Ovary (tissue), 7 donors: ENCODE measurements at regions not wholly inside any gene's neighbourhood (a gene's known extent, or its start where the extent isn't known, plus 50 kb on each side); places are given as distances from the start of the nearest gene placed in this dataset.
"Not testable (repeated sequence)": the region's sequence is repeated elsewhere in the genome, so short reads cannot be mapped to it uniquely, and the experiment has no call there.

Source experiments
- DNase-seq, 5 donors: peaks; one replicate each; pipeline ENCODE4 v3.0.0-alpha.2; 2019 to 2020
- H3K27ac ChIP-seq, 2 donors: fragments of 200-600 bp; one replicate each; pipeline versions ENCODE4 v1.5.1 to v1.8.0; 2019 to 2022
- H3K27me3 ChIP-seq: fragments of 200-600 bp; one replicate; pipeline ENCODE4 v1.8.0; 2022
- H3K36me3 ChIP-seq: fragments of 200-600 bp; sonication (generic); one replicate; pipeline ENCODE4 v1.5.1; 2019
- H3K4me1 ChIP-seq: one replicate; pipeline ENCODE4 v1.8.1; 2013; ENCODE audit warnings: mild to moderate bottlenecking, moderate library complexity; ENCODE audit not compliant: insufficient read depth
- H3K4me3 ChIP-seq: fragments of 200-600 bp; sonication (generic); one replicate; pipeline ENCODE4 v1.5.1; 2017
- H3K9me3 ChIP-seq, 2 donors: fragments of 200-600 bp in 1 of 2; sonication (generic) in 1 of 2; one replicate each; pipeline versions ENCODE4 v1.5.1 to v1.8.1; 2013 to 2019; ENCODE audit warnings: mild to moderate bottlenecking in 1 of 2, moderate library complexity in 1 of 2
- EP300 ChIP-seq: sonication (generic); formaldehyde crosslinking; IDR thresholded peaks from one replicate; pipeline ENCODE4 v1.6.1; 2017; ENCODE audit warnings: antibody characterized with exemption
- POLR2A ChIP-seq: fragments of 450-650 bp; IDR thresholded peaks from one replicate; pipeline ENCODE4 v1.6.1; 2017; ENCODE audit warnings: antibody characterized with exemption, mild to moderate bottlenecking, moderate library complexity
- WGBS, 3 donors: extraction: QIAGEN DNeasy Blood & Tissue Kit in 1 of 3; methylation state at CpG; one replicate each; pipeline versions ENCODE4 v1.1.5 to v1.1.7; 2013 to 2017; 5-methylcytosine and 5-hydroxymethylcytosine counted together
- intact Hi-C, 4 donors: fragments of 100-400 bp; cut with DNase I; formaldehyde crosslinking; loops; one replicate each; pipeline versions ENCODE4 v1.11.0 to v1.15.1; 2022 to 2023
- TF ChIP-seq, protein P1 (sequence below), 3 donors: fragments of 450-650 bp in 2 of 3; fragments of 200-600 bp in 1 of 3; IDR thresholded peaks; one replicate each; pipeline versions ENCODE4 v1.5.1 to v1.8.0; 2016 to 2022; ENCODE audit warnings: antibody characterized with exemption in 3 of 3, mild to moderate bottlenecking in 1 of 3
- donor health status: DM: no; HTN: no; CAD: no; lungs with moderate emphysema.
- donor health status: DM: no; HTN: no; CAD: no.
- donor health status: Bipolar disorder and iron deficiency.
- donor health status: DM: no; HTN: no; CAD: no.
- donor health status: DM: yes; HTN: yes; CAD: no.

GRCh38 chr2:76697439-76697838, 824.7 kb downstream of the LRRTM4 start:
- H3K4me3 ChIP-seq, H3K9me3 ChIP-seq, H3K27me3 ChIP-seq, intact Hi-C loops, H3K27ac ChIP-seq, H3K36me3 ChIP-seq, H3K4me1 ChIP-seq, DNase-seq: not testable (repeated sequence)
- WGBS, 3 donors, result 89 to 92% (median 91%) methylated on average over 17 of the region's 17 CpGs

DNA sequence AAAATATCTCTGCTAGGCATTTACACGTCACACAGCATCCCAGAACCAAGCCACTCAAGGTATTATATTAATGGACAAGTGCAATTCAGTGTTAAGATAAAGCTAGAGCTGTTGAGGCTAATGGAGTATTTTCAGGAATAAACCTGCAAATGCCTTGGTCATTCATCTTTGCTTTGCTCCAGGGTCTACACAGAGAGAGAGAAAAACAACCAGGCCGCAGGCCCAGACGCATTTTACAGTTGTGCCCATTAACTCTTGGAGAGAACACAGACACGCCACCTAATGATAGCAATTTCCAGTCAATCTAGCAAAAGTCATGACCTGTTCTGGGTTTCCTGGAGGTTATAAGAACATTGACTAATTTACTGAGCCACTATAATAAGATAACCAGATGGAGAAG, 829.3 kb downstream of the LRRTM4 start:
- Histone ChIP-seq H3K27ac (no peak overlapping the region), H3K4me1 (no peaks in the 10 kb centered on the region), H3K9me3 (no peaks in the 10 kb centered on the region), H3K4me3 (no peak overlapping the region), H3K27me3 (no peaks in the 10 kb centered on the region), H3K36me3 (no peaks in the 10 kb centered on the region)
- no peak for DNase-seq
- 75 to 88% (median 81%) methylated on average over 4 of the region's 4 CpGs for WGBS, 3 donors
- intact Hi-C loops, result no loop called here
- TF ChIP-seq, protein P1, sequence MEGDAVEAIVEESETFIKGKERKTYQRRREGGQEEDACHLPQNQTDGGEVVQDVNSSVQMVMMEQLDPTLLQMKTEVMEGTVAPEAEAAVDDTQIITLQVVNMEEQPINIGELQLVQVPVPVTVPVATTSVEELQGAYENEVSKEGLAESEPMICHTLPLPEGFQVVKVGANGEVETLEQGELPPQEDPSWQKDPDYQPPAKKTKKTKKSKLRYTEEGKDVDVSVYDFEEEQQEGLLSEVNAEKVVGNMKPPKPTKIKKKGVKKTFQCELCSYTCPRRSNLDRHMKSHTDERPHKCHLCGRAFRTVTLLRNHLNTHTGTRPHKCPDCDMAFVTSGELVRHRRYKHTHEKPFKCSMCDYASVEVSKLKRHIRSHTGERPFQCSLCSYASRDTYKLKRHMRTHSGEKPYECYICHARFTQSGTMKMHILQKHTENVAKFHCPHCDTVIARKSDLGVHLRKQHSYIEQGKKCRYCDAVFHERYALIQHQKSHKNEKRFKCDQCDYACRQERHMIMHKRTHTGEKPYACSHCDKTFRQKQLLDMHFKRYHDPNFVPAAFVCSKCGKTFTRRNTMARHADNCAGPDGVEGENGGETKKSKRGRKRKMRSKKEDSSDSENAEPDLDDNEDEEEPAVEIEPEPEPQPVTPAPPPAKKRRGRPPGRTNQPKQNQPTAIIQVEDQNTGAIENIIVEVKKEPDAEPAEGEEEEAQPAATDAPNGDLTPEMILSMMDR (IDR thresholded peaks at IDR 0.05), result no peak
- TF ChIP-seq POLR2A, result no peak
- TF ChIP-seq EP300, result no peak

GRCh38 chr2:76688732-76689131, 833.4 kb downstream of the LRRTM4 start:
- no peaks in the 10 kb centered on the region for H3K36me3 ChIP-seq
- H3K4me3 ChIP-seq, result no peak overlapping the region
- H3K27ac ChIP-seq, result no peak overlapping the region
- 75 to 95% (median 87%) methylated on average over 1 of the region's 1 CpG for WGBS, 3 donors
- no peaks in the 10 kb centered on the region for H3K27me3 ChIP-seq
- TF ChIP-seq, protein P1 (IDR thresholded peaks at IDR 0.05), result no peak
- no peak for TF ChIP-seq EP300
- no peak for TF ChIP-seq POLR2A
- intact Hi-C loops, result no loop called here
- H3K4me1 ChIP-seq, result no peaks in the 10 kb centered on the region
- H3K9me3 ChIP-seq, result no peaks in the 10 kb centered on the region
- no peak for DNase-seq

- Histone ChIP-seq H3K36me3 (no peaks in the 10 kb centered on the region), H3K27ac (no peak overlapping the region), H3K4me1 (no peaks in the 10 kb centered on the region), H3K4me3 (no peak overlapping the region), H3K27me3 (no peaks in the 10 kb centered on the region), H3K9me3 (no peaks in the 10 kb centered on the region)
- intact Hi-C loops, result no loop called here
- TF ChIP-seq EP300 (no peak), POLR2A (no peak)
- TF ChIP-seq, protein P1 (IDR thresholded peaks at IDR 0.05), result no peak
- WGBS, 3 donors, result 90 to 93% (median 91%) methylated on average over 3 of the region's 3 CpGs
- DNase-seq, result no peak
Measured at GRCh38 chr2:76687923-76688322, 834.3 kb downstream of the LRRTM4 start.

DNA sequence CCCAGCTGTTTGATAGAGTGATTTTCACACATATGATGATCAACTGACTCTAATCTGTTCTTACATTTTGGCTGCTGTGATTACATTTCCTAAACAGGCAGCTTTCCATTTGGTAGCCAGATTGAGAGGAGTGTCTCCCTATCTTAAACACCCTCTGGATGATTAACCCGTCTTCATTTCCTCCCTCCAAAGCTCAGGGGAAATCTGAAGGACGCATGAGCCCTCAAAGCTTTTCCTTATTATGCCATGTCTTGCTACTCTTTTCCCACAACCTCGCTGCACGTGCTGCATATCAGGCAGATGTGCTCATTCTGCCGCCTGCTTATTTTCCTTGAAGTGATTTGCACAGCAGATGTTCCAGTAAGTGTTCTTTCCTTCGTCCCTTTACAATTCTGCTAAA, 837.4 kb downstream of the LRRTM4 start:
- no peaks in the 10 kb centered on the region for H3K36me3 ChIP-seq
- H3K27ac ChIP-seq, result no peak overlapping the region
- no peak for TF ChIP-seq EP300
- TF ChIP-seq, protein P1 (IDR thresholded peaks at IDR 0.05), result no peak
- H3K9me3 ChIP-seq, result no peaks in the 10 kb centered on the region
- H3K4me3 ChIP-seq, result no peak overlapping the region
- H3K27me3 ChIP-seq, result no peaks in the 10 kb centered on the region
- 6 to 7% (median 6%) methylated on average over 6 of the region's 6 CpGs for WGBS, 3 donors
- DNase-seq, result no peak
- H3K4me1 ChIP-seq, result no peaks in the 10 kb centered on the region
- intact Hi-C loops, result no loop called here
